AG20443 (cell line): ENCODE measurements at regions not wholly inside any gene's neighbourhood (a gene's known extent, or its start where the extent isn't known, plus 50 kb on each side); places are given as distances from the start of the nearest gene placed in this dataset.

ENCODE experiments used
- DNase-seq: peaks from one replicate; pipeline ENCODE4 v3.0.0; 2012; ENCODE audit warnings: low spot score, mixed read lengths

GRCh38 chr3:181442066-181442465 lies 269.7 kb upstream of the SOX2 start:
- no peak for DNase-seq

GRCh38 chr3:181432992-181433391 lies 278.7 kb upstream of the SOX2 start:
- no peak for DNase-seq

- no peak for DNase-seq
Measured at GRCh38 chr3:181431748-181432147, 280.0 kb upstream of the SOX2 start.

- no peak for DNase-seq
Measured at GRCh38 chr3:181425074-181425473, 286.7 kb upstream of the SOX2 start.

DNA sequence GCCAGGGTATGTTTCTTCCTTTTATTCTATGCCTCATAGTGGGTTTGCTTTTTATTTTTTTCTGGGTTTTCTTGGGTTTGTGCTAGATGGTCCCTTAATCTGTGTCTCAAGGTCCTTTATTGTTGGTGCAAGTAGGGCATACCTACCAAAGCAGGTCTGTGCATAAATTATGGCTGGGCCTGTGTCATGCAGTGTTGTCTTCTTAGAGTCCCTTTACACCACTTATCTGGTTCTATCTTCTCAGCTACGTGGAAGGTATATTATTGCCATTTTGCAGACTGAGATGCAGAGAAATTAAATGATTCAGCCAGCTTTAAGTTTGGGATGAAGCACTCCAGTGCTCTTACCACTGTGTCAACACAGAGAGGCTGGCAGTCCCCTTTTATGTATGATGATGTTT lies 293.5 kb upstream of the SOX2 start:
- DNase-seq = no peak

DNA sequence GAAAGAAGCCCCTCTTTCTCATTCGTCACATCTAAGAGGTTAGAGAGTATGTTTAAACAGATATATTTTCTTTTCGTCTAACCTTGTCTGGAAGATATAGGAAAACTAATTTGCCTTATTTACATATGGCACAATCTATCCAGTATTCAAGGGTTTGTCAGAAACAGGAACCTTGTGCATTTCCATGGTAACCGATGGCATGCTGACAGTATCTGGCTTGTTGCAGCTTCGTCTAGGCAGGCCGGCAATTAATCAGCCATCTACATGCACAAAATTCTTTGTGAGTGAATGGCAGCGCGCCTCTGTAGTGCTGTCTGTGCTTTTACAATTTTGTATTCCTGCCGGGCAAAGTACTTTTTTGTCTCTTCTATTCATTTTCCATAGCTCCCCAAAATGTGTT lies 294.0 kb upstream of the SOX2 start:
- DNase-seq = no peak

DNA sequence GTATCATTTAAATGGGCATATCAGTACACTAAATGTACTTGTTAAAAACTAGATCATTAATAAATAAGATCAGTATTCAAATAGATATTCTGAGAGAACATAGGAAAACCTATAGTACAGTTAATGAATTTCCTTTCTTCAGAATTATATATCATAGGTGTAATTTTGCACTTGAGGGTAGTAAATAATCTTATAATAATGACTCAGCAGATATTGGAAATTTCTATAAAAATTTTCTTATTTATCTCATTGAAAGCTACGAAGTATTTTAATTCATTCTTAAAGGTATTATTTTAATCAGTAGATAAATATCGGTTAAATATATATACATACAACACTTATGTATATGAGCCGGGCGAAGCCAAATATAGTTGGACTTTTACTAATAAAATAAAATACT lies 300.9 kb upstream of the SOX2 start:
- DNase-seq = no peak

DNA sequence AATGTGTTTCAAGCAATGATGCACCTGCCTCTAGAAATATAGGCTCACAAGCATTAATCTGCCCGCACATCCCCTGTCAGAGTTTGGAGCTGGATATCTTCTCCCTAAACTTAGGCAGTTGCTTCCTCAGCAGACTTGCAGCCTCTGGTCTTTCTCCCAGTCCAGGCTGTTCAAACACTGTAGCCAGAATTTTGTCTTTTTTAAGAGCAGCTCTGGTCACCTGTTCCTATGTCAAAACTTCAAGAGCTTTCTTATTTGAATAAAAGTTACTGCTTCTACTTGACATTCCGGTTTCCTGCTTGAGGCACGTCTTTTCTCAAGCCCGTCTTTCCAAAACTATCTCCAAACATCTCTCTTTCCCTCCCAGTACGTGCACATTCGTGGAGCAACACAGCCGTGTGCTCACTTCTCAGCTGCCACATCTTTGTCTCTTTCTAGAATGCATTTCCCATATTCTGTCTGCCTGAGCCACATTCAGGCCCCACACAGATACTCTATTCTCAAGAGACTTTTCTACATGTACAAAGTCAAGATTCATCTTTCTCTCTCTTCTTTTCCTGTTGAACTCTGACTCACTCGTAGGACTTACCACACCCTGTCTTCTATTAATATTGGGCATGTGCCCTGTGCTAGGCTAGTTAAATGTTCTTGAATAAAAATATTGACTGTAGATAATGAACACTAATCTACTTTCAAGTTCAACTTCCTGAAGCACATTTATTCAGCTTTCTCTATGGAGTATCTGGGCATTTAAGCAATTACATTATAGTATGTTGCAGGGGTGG lies 307.7 kb upstream of the SOX2 start:
- DNase-seq = no peak

GRCh38 chr3:181402347-181402746 lies 309.4 kb upstream of the SOX2 start:
- DNase-seq = no peak

DNA sequence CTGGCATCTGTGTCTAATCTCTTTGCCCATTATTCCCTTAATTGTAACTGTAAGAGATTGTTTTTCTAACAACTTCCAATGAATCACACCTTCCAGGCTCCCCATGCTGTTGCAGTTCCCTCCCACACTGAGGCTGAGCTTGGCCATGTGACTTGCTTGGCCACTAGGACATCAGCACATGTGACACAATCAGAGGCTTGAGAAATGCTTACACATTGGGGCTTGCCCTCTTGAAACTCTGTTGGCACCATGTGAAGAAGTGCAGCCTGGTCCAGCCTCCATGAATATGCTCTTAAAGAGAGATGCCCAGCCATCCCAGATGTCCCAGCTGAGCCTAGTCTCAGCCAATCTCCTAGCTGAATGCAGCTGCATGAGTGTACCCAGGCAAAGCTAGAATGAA lies 326.8 kb upstream of the SOX2 start:
- DNase-seq = no peak

DNA sequence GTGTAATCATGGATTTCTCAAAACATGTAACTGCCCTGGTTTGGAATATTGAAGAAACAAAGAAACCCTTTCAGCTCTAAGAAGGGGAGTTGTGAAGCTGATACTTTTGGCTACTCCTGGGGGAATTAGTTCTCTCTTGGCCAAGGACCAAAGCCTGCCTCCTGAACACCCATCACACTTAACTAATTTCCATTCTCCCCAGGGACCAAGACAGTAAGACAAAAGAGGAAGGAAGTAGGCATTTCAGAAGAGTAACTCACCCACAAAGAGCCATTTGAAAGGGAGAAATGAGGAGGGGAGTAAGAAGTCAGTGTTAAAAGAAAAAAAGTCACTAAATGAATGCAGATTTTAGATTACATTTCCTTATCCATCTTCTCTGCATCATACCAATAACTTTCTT lies 328.0 kb upstream of the SOX2 start:
- no peak for DNase-seq

GRCh38 chr3:181383201-181383600 lies 328.5 kb upstream of the SOX2 start:
- DNase-seq = no peak

DNA sequence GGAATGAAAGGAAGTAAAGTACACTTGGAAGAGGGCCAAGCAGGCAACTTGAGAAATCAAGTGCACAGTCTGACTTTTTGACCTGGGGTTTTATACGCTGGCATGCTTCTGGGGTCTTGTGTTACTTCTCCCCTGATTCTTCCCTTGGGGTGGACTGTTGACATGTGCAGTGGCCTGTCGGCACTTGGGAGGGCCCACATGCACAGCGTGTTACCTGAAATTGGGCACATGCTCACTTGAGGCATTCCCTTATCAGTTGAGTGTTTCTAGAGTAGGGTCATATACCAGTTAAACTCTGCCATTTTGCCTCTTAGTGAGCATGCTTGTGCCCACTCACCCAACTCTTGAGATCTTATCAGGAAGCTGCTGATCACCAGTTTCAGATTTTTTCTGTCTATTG lies 329.1 kb upstream of the SOX2 start:
- no peak for DNase-seq

GRCh38 chr3:181379278-181379677 lies 332.4 kb upstream of the SOX2 start:
- no peak for DNase-seq

DNA sequence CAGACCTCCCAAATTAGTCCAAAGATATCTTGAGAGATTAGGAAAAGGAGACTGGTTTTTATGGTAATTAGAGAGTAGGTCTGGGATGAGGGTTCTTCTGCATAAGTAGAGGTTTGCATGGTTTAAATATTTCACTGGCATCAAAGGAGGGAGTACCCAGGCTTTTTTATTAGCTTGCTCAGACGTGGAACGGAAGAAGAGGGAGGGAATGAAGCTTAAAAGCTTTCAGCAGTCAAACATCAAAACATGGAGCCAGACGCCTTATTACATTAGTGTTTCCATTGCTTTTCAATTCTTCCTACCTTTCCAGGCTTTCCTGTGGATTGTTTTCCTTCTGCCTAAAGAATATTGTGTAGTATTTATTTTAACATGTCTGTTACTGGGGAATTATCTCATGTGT lies 342.1 kb upstream of the SOX2 start:
- DNase-seq = no peak

- DNase-seq = no peak
Measured at GRCh38 chr3:181363231-181363630, 348.5 kb upstream of the SOX2 start.

GRCh38 chr3:181362378-181362777 lies 349.3 kb upstream of the SOX2 start:
- DNase-seq = no peak

DNA sequence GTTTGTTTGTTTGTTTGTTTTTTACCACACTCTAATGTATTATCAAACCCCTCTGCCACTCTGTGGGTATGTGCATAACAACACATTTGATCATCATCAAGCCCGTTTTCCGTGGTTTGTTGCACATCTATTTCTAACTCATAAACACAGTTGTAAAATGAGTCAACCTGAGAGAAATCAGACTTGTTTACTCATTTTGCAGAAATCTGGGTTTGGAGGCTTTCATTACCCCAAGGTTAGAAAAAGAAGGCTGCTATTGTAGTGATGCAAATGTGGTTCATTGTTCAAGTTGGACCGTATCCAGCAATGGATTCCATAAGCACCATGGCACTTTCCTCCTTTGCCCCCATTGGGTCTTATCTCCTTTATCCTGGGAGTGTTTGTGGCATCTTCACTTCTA lies 353.2 kb upstream of the SOX2 start:
- no peak for DNase-seq

GRCh38 chr3:181358060-181358459 lies 353.7 kb upstream of the SOX2 start:
- no peak for DNase-seq

- DNase-seq = no peak
Measured at GRCh38 chr3:181354140-181354539, 357.6 kb upstream of the SOX2 start.

GRCh38 chr3:181344331-181344730 lies 354.8 kb upstream of the DNAJC19 start:
- DNase-seq = no peak

- DNase-seq = no peak
Measured at GRCh38 chr3:181336597-181336996, 347.1 kb upstream of the DNAJC19 start.

- no peak for DNase-seq
Measured at GRCh38 chr3:181333394-181333793, 343.9 kb upstream of the DNAJC19 start.

GRCh38 chr3:181330821-181331563 lies 341.5 kb upstream of the DNAJC19 start:
- DNase-seq = no peak
